DOHH2 (cell line): ENCODE measurements at regions not wholly inside any gene's neighbourhood (a gene's known extent, or its start where the extent isn't known, plus 50 kb on each side); places are given as distances from the start of the nearest gene placed in this dataset.

Experiments
- H3F3A ChIP-seq: fragments of 200-600 bp; sonication (generic), shearing (Covaris generic); 2 replicates; pipeline ENCODE4 v1.6.0; 2016; ENCODE audit warnings: antibody characterized with exemption, mild to moderate bottlenecking; ENCODE audit not compliant: control insufficient read depth, insufficient read depth
- H3K27ac ChIP-seq: fragments of 200-600 bp; sonication (generic); 2 replicates; pipeline ENCODE4 v1.5.1; 2014; ENCODE audit warnings: low read depth, mild to moderate bottlenecking, low read length, moderate library complexity
- H3K27me3 ChIP-seq: fragments of 200-600 bp; sonication (generic); 2 replicates; pipeline ENCODE4 v1.6.1; 2014; ENCODE audit warnings: mild to moderate bottlenecking, low read length, mixed read lengths; ENCODE audit not compliant: control insufficient read depth
- H3K36me3 ChIP-seq: fragments of 200-600 bp; sonication (generic); 2 replicates; pipeline ENCODE4 v1.6.1; 2014; ENCODE audit warnings: mild to moderate bottlenecking, low read length, moderate library complexity, mixed read lengths; ENCODE audit not compliant: control insufficient read depth
- H3K4me1 ChIP-seq: fragments of 200-600 bp; sonication (generic); 2 replicates; pipeline ENCODE4 v1.6.1; 2014; ENCODE audit warnings: mild to moderate bottlenecking, low read length, mixed read lengths; ENCODE audit not compliant: control insufficient read depth
- H3K4me2 ChIP-seq: fragments of 200-600 bp; sonication (generic); 2 replicates; pipeline ENCODE4 v1.6.0; 2014; ENCODE audit warnings: mild to moderate bottlenecking, low read length, moderate library complexity
- H3K4me3 ChIP-seq: fragments of 200-600 bp; sonication (generic); 2 replicates; pipeline ENCODE4 v1.5.1; 2014; ENCODE audit warnings: mild to moderate bottlenecking, low read length, mixed read lengths
- H3K79me2 ChIP-seq: fragments of 200-600 bp; sonication (generic); 2 replicates; pipeline ENCODE4 v1.6.1; 2014; ENCODE audit warnings: mild to moderate bottlenecking, low read length, mixed read lengths; ENCODE audit not compliant: control insufficient read depth
- H3K9me2 ChIP-seq: fragments of 200-600 bp; sonication (generic); replicated peaks from 2 replicates; pipeline ENCODE4 v1.6.1; 2014; ENCODE audit warnings: mild to moderate bottlenecking, low read length, mixed read lengths; ENCODE audit not compliant: control insufficient read depth
- H3K9me3 ChIP-seq: fragments of 200-600 bp; sonication (generic); 2 replicates; pipeline ENCODE4 v1.6.1; 2014; ENCODE audit warnings: antibody characterized with exemption, low read length, mixed read lengths; ENCODE audit not compliant: control insufficient read depth, insufficient read depth
- H4K20me1 ChIP-seq: fragments of 200-600 bp; sonication (generic); 2 replicates; pipeline ENCODE4 v1.6.0; 2014; ENCODE audit warnings: low read depth, mild to moderate bottlenecking, antibody characterized with exemption, low read length, moderate library complexity; ENCODE audit not compliant: control insufficient read depth, insufficient read depth
- EZH2phosphoT487 ChIP-seq: fragments of 200-600 bp; sonication (generic); IDR thresholded peaks from 2 replicates; pipeline ENCODE4 v1.6.1; 2017; ENCODE audit warnings: borderline replicate concordance, mild to moderate bottlenecking, antibody characterized with exemption, low read length, moderate library complexity, mixed read lengths
- TF ChIP-seq, protein P1 (sequence below): fragments of 200-600 bp; sonication (generic); IDR thresholded peaks from one replicate; pipeline ENCODE4 v1.5.1; 2014; ENCODE audit warnings: antibody characterized with exemption, mild to moderate bottlenecking, low read depth, low read length; ENCODE audit not compliant: poor library complexity, severe bottlenecking

DNA sequence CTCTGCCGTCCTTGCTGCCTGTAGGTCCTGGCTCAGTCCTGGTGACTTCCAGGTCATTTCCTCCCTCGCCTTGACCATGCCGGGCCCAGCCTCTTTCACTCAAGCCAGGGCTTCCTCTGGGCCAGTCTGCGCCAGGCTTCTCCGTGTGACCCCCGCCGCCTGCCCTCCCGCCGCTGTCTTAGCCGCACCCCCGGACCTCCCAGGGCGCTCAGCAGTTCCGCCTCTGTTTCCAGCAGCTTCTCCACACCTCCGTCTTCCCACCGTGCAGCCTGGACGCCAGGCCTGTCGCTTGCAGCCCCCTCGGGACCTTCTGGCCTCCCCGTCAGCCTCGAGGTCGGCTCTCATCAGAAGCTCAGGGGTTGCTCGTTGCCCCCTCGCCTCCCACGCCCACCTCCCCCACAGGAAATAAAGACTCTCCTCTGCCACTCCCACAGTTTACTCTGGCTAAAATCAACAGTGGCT lies 123.0 kb upstream of the FZD8 start:
- Histone ChIP-seq H3K4me3 (no peak overlapping the region), H3K9me3 (no peaks in the 10 kb centered on the region), H3K27ac (no peak overlapping the region), H3K79me2 (no peaks in the 10 kb centered on the region), H3K4me2 (no peak overlapping the region), H3K36me3 (no peaks in the 10 kb centered on the region), H3K4me1 (no peaks in the 10 kb centered on the region), H3K9me2 (no peaks in the 10 kb centered on the region), H3F3A (no peaks in the 10 kb centered on the region), H4K20me1 (no peaks in the 10 kb centered on the region), H3K27me3 (no peaks in the 10 kb centered on the region)
- TF ChIP-seq, protein P1, sequence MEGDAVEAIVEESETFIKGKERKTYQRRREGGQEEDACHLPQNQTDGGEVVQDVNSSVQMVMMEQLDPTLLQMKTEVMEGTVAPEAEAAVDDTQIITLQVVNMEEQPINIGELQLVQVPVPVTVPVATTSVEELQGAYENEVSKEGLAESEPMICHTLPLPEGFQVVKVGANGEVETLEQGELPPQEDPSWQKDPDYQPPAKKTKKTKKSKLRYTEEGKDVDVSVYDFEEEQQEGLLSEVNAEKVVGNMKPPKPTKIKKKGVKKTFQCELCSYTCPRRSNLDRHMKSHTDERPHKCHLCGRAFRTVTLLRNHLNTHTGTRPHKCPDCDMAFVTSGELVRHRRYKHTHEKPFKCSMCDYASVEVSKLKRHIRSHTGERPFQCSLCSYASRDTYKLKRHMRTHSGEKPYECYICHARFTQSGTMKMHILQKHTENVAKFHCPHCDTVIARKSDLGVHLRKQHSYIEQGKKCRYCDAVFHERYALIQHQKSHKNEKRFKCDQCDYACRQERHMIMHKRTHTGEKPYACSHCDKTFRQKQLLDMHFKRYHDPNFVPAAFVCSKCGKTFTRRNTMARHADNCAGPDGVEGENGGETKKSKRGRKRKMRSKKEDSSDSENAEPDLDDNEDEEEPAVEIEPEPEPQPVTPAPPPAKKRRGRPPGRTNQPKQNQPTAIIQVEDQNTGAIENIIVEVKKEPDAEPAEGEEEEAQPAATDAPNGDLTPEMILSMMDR = no peak
- TF ChIP-seq EZH2phosphoT487 = no peak

DNA sequence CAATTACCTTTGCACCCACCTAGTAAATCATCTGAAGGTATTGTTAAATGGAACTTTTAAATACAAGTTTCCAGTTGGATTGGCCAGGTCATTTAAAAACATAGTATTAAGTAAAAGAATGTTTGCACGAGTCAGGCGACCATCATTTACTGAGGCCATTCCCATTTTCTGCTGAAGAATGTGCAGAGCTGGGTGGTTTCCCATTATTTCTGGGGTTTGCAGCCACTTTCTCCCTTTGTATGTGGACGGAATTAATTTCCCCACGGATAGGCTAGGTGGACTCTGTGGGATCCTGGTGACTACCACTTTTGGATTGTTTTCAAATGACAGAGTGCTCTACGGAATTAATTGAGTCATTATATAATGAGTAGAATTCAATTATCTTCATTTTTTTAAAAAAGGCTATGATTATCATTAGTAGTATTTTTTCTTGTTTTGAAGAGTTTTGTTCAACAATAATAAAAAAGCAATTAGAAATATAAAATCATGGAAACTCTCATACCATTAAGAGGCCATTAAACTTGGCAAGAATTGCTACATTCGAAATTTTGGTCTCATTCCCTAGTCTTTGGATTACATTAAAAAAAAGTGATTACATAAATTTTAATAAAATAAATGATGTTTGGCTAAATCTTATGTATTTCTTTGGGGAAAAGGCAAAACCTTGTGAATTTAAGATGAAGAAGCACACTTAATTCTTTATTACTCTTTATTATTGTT lies 120.4 kb upstream of the FZD8 start:
- Histone ChIP-seq H3K27me3 (no peaks in the 10 kb centered on the region), H3K36me3 (no peaks in the 10 kb centered on the region), H3K4me3 (no peak overlapping the region), H3K4me1 (no peaks in the 10 kb centered on the region), H4K20me1 (no peaks in the 10 kb centered on the region), H3K9me2 (no peaks in the 10 kb centered on the region), H3F3A (no peaks in the 10 kb centered on the region), H3K4me2 (no peak overlapping the region), H3K27ac (no peak overlapping the region), H3K79me2 (no peaks in the 10 kb centered on the region), H3K9me3 (0 out of 2 replicates have a peak, but pooled peaks cover 2% of the 10 kb centered on the region)
- TF ChIP-seq, protein P1 = no peak
- no peak for TF ChIP-seq EZH2phosphoT487

DNA sequence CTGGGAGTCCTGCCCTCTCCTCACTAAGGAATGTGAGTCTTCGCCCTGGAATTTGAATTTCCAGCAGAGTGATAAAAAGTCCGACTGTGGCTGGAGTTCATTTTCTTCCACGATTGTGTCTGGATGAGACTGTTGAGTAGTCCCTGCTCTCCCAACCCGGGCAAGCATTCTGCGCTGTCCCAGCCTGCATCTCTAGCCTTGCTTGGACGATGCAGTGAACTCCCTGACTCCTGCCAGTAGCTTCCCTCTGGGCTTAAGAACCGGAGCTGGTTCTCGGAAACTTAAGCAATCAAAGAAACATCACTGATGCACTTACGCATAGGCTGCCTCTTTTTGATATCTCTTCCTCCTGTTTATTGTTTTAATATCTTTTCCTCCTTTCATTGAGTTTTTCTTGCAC lies 116.0 kb upstream of the FZD8 start:
- Histone ChIP-seq H3K27me3 (no peaks in the 10 kb centered on the region), H3K27ac (no peak overlapping the region), H3K79me2 (no peaks in the 10 kb centered on the region), H3K36me3 (no peaks in the 10 kb centered on the region), H3K4me2 (no peak overlapping the region), H3F3A (no peaks in the 10 kb centered on the region), H3K9me2 (no peaks in the 10 kb centered on the region), H3K4me3 (no peak overlapping the region), H3K9me3 (0 out of 2 replicates have a peak, but pooled peaks cover 2% of the 10 kb centered on the region), H4K20me1 (no peaks in the 10 kb centered on the region), H3K4me1 (no peaks in the 10 kb centered on the region)
- TF ChIP-seq EZH2phosphoT487 = no peak
- TF ChIP-seq, protein P1 = no peak
